HG02943 (cell line): ENCODE measurements at regions not wholly inside any gene's neighbourhood (a gene's known extent, or its start where the extent isn't known, plus 50 kb on each side); places are given as distances from the start of the nearest gene placed in this dataset.

Experiments used
- ATAC-seq: cut with Tn5 transposase; IDR thresholded peaks from one replicate; pipeline ENCODE4 v1.9.1; 2021; ENCODE audit warnings: mild to moderate bottlenecking, low read depth, moderate library complexity; ENCODE audit not compliant: unreplicated experiment

DNA sequence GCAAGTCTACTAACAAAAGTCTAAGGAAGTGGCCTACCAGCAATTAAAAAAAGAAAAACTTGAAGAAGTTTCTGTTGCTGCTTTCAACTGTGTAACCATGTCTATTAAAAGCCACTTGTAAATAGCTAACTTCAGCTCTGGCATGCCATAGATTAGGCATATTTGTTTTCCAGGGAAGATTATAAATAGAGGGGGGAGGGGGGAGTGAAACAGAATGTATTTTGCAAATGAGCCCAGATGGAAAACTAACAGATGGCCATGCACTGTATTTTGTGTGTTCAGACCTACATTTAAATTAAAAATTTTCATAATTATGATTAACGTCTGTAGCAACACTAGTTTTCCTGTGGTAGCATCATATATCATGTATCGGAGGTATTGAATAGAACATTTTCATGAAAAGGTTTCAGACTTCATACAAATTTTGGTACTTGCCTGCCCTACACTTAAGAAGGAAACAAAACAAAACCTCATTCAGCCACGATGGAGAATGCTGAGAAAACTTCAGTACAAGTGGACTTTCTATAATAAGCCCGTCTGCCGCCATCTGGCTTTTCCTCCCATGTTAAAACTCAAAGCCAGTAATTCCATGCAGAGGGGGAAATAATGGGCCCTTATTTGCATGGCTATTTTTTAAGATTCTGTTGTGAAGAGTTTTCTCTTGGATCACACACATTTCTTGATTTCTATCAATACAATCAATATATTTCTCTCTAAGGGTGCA, 220.4 kb upstream of the SMARCA2 start:
- ATAC-seq = no peak

- ATAC-seq = no peak
Observed at GRCh38 chr9:1804128-1804865, 210.8 kb upstream of the SMARCA2 start.

DNA sequence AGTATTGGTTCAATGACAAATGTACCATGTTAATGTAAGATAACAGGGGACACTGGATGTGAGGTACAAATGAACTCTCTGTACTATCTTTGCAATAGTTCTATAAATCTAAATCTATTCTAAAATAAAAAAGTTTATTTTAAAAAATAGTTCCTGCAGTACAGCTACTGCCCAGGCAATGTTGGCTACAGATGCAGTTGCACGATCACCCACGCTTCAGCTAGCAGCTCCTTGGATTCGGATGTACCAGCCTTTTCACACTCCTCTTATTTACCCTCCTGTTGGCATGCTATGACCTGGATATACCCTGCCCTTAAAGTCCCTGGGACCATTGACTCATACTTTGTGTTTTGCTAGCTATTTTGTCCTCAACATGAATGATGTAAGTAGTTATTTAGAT, 185.4 kb upstream of the SMARCA2 start:
- no peak for ATAC-seq

DNA sequence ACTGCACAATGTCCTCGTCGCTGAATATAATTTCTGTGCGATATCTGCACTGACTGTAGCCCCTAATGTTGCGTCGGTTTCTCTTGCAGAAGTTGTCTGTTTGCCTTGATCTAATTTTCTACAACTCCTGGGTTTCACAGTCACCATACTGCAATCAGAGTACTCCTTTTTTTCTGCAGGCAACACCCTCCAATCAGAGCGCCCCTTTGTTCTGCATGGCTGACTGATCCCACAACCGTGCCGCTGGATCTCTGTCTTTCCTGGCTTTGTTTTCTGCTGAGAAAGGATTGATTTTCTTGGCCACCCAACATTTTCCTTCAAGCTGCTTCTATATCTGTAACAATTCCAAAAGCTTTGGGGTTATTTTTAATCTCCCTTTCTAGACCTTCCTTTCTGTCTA, 182.2 kb upstream of the SMARCA2 start:
- no peak for ATAC-seq

GRCh38 chr9:1837453-1838084, 177.6 kb upstream of the SMARCA2 start:
- ATAC-seq = no peak

- ATAC-seq = no peak
Observed at GRCh38 chr9:1839909-1840308, 175.2 kb upstream of the SMARCA2 start.

GRCh38 chr9:1845425-1845824, 169.7 kb upstream of the SMARCA2 start:
- no peak for ATAC-seq

- no peak for ATAC-seq
Observed at GRCh38 chr9:1855726-1856125, 159.4 kb upstream of the SMARCA2 start.

DNA sequence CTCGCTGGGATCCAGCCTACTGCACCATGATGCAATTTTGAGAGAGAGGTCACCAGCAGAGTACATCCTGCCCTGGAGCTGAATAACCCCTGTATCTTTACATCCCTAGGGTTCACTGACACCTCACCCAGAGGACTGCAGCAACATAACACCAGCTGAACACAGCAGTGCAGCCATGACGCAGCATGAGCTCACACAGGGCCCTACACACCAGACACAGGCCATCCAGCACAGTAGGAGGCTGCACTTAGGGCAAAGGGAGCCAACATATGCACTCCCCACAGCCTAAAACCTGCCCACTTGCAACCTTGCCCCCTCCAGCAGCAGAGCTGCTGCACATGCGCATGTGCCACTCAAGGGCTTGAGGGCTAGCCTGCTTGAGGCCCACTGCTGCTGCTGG, 157.3 kb upstream of the SMARCA2 start:
- ATAC-seq = no peak

DNA sequence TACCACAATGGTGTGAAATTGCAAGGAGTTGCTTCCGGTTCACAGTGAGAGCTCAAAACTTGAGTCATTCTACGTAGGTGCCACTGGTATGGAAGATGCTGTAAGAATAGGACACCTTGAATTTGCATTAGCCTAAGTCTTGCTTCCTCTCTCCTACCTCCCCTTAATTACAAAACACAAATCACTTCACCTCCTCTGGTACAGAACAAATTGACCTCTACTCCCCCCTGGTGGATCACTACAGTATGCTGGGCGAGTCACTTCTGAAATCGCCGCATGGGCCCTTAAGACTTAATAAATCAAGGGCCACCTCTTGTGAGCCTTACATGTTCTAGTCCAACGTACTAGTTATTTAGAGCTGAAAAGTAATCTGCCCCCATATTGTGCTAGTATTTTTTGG, 145.3 kb upstream of the SMARCA2 start:
- ATAC-seq = no peak

DNA sequence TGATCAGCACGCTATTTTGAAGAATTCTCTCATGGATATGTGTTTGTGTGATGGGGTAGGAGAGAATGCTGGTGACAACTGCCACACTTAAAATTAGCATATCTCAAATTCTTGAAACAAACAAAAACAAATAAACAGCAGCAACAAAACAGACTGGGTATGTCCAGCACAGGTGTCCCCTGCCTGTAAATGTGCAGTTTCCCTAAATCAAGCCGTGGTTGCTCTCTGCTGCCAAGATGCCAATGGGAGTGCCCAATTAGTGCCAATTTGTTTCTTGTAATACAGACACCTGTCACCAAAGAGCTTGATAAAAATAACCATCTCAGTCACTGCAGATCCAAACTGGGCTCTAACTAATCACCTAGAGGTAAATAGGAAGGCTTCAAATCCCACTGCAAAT, 144.2 kb upstream of the SMARCA2 start:
- ATAC-seq = no peak

- ATAC-seq = no peak
Observed at GRCh38 chr9:1871626-1872419, 143.3 kb upstream of the SMARCA2 start.

GRCh38 chr9:1875251-1875851, 139.8 kb upstream of the SMARCA2 start:
- ATAC-seq = no peak

DNA sequence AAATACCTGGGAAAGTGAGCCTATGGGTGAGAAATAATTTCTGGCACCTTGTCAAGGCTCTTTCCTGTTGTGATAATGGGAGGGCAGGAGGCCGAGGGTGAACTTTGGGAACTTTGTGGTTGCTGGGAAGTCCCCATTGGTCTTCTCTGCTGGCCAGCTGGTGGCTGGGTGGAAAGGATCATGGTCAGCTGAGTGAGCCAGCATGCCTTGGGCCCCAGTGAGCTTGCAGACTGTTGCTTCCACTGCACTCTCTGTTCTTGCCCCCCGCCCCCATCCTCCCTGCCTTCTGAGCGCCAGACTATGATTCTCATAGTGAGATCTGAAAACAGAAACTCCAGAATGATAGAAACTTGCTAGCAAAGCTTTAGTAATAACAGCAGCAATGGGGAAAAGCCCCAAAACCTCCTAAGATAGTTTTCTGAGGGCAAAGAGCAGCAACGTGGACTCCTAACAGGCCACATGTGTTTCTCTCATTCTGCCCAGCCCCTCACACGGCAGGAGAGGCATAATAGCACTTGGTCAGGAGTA, 139.2 kb upstream of the SMARCA2 start:
- ATAC-seq = peak; percentile 68

DNA sequence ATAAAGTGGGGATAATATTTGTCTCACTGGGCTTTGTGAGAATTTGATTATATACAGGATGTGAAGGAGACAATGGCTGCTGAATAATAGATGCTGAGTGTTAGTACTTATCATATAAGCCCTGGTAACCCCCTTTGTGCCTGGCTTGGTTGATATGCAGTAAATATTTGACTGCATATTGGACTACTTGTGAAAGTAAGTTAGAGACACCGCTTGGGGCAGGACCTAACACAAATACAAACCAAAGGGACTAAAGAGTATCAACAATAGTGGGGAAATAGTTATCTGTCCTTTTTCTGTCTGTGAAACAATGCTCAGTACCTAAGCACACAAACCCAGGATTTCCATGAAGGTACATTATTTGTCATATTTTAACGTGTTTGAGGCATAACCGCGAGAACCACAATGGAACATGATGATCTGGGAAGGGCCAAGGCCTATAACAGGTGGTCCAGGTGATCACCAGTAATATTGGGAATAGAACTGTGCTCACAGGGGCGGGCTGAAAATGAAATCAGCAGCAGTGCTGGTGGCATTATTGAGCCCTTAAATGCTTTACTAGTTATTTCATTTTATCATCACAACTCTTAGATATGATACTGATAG, 138.2 kb upstream of the SMARCA2 start:
- ATAC-seq = no peak

DNA sequence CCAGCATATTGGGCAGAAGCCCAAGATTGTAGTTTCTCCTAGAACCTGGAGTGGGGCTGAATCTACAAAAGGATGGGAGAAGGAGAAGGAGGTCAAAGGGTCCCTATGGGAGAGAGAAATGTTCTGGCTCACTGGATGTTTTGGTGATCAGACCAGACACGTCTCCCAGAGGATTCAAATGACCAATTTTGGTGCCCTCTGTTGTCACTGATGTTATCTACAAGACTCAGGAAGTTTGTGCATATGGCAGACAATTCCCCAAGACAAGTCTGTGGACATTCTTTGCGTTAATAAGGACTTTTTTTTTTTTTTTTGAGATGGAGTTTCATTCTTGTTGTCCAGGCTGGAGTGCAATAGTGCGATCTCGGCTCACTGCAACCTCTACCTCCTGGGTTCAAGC, 137.2 kb upstream of the SMARCA2 start:
- no peak for ATAC-seq

- ATAC-seq = no peak
Observed at GRCh38 chr9:1878811-1879210, 136.3 kb upstream of the SMARCA2 start.

GRCh38 chr9:1879501-1879900, 135.6 kb upstream of the SMARCA2 start:
- ATAC-seq = no peak

- ATAC-seq = no peak
Observed at GRCh38 chr9:1880038-1880565, 135.0 kb upstream of the SMARCA2 start.
